ENCODE measurements at regions not wholly inside any gene's neighbourhood (a gene's known extent, or its start where the extent isn't known, plus 50 kb on each side); places are given as distances from the start of the nearest gene placed in this dataset.

GRCh38 chr22:48175721-48176120 is 1413.3 kb downstream of the TBC1D22A start:
- intact Hi-C loops (cut with DNase I): no loop called here
- Histone ChIP-seq H3K9me3 (no peaks in the 10 kb centered on the region), H3K4me3 (no peak overlapping the region), H3K27me3 (peaks cover 0 to 37% (median 0%) of the 10 kb centered on the region in 4 donors), H3K27ac (no peak overlapping the region), H3K36me3 (no peaks in the 10 kb centered on the region), H3K4me1 (no peaks in the 10 kb centered on the region)
- 64% methylated on average over 1 of the region's 2 CpGs; no CpG with 5 or more reads in 1 of the 2 donors for WGBS, 2 donors
- no peak for TF ChIP-seq POLR2A (IDR thresholded peaks at IDR 0.05)
- TF ChIP-seq, protein P1, sequence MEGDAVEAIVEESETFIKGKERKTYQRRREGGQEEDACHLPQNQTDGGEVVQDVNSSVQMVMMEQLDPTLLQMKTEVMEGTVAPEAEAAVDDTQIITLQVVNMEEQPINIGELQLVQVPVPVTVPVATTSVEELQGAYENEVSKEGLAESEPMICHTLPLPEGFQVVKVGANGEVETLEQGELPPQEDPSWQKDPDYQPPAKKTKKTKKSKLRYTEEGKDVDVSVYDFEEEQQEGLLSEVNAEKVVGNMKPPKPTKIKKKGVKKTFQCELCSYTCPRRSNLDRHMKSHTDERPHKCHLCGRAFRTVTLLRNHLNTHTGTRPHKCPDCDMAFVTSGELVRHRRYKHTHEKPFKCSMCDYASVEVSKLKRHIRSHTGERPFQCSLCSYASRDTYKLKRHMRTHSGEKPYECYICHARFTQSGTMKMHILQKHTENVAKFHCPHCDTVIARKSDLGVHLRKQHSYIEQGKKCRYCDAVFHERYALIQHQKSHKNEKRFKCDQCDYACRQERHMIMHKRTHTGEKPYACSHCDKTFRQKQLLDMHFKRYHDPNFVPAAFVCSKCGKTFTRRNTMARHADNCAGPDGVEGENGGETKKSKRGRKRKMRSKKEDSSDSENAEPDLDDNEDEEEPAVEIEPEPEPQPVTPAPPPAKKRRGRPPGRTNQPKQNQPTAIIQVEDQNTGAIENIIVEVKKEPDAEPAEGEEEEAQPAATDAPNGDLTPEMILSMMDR (IDR thresholded peaks at IDR 0.05): no peak
- no peak for DNase-seq

DNA sequence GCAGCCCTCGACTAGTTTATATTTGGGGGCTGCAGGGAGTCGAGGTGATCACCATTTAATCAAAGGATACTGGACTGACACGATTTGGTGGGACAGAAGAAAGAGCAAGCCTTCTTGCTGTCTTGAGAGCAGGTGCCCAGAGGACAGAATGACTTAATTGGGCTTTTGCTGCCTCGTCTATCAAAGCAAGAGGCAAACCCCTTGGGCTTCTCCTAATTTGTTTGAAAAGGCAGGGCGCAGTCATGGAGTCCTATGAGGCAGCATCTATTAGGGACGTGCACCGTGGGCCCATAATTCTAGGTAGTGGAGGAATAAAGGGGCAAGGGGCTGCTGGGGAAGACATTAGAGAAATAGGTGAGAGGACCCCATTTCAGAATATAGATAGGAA is 1411.3 kb downstream of the TBC1D22A start:
- H3K4me3 ChIP-seq: no peak overlapping the region
- intact Hi-C loops (cut with DNase I): no loop called here
- no peaks in the 10 kb centered on the region for H3K36me3 ChIP-seq
- peaks cover 0 to 37% (median 0%) of the 10 kb centered on the region in 4 donors for H3K27me3 ChIP-seq
- H3K27ac ChIP-seq: no peak overlapping the region
- no peaks in the 10 kb centered on the region for H3K9me3 ChIP-seq
- 56 to 57% methylated on average over 6 to 7 of the region's 7 CpGs for WGBS, 2 donors
- TF ChIP-seq, protein P1 (IDR thresholded peaks at IDR 0.05): no peak
- no peak for TF ChIP-seq POLR2A (IDR thresholded peaks at IDR 0.05)
- H3K4me1 ChIP-seq: no peaks in the 10 kb centered on the region
- no peak for DNase-seq

GRCh38 chr22:48173061-48173772 is 1410.8 kb downstream of the TBC1D22A start:
- Histone ChIP-seq H3K9me3 (no peaks in the 10 kb centered on the region), H3K27ac (no peak overlapping the region), H3K4me3 (no peak overlapping the region), H3K4me1 (no peaks in the 10 kb centered on the region), H3K27me3 (peaks cover 0 to 37% (median 0%) of the 10 kb centered on the region in 4 donors), H3K36me3 (no peaks in the 10 kb centered on the region)
- DNase-seq: no peak
- 45 to 69% methylated on average over 14 to 16 of the region's 19 CpGs for WGBS, 2 donors
- intact Hi-C loops (cut with DNase I): no loop called here
- TF ChIP-seq POLR2A (IDR thresholded peaks at IDR 0.05): no peak
- TF ChIP-seq, protein P1 (IDR thresholded peaks at IDR 0.05): no peak

GRCh38 chr22:48171271-48171691 is 1408.8 kb downstream of the TBC1D22A start:
- WGBS, 2 donors: 51 to 100% methylated on average over 3 of the region's 7 CpGs
- no peaks in the 10 kb centered on the region for H3K36me3 ChIP-seq
- no peak for DNase-seq
- no peak overlapping the region for H3K27ac ChIP-seq
- no peaks in the 10 kb centered on the region for H3K9me3 ChIP-seq
- TF ChIP-seq, protein P1 (IDR thresholded peaks at IDR 0.05): no peak
- TF ChIP-seq POLR2A (IDR thresholded peaks at IDR 0.05): no peak
- intact Hi-C loops (cut with DNase I): no loop called here
- H3K27me3 ChIP-seq: peaks cover 0 to 32% (median 0%) of the 10 kb centered on the region in 4 donors
- H3K4me3 ChIP-seq: no peak overlapping the region
- H3K4me1 ChIP-seq: no peaks in the 10 kb centered on the region

DNA sequence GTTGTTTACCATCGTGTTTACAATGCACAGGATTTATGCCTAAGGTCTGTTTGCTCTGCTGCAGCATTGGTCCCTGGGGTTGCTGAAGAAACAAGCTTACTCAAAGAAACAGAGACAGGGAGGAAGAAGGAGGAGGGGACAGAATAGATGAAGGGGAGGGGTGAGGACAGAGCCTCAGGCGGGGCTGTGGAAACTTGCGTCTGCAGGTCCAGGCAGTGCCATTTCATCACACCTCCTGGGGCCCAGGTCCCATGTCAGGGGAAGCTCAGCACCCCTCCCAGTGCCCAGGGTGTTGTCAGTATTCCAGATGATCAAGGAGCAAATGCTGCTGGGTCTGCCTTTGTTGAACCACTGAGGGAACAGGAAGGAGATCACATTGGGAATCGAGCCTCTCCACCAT is 1406.8 kb downstream of the TBC1D22A start:
- H3K9me3 ChIP-seq: no peaks in the 10 kb centered on the region
- H3K27me3 ChIP-seq: peaks cover 0 to 19% (median 0%) of the 10 kb centered on the region in 4 donors
- intact Hi-C loops (cut with DNase I): no loop called here
- H3K27ac ChIP-seq: no peak overlapping the region
- no peak for DNase-seq
- TF ChIP-seq, protein P1 (IDR thresholded peaks at IDR 0.05): no peak
- no peak for TF ChIP-seq POLR2A (IDR thresholded peaks at IDR 0.05)
- H3K36me3 ChIP-seq: no peaks in the 10 kb centered on the region
- WGBS, 2 donors: 40 to 42% methylated on average over 4 of the region's 4 CpGs
- H3K4me1 ChIP-seq: no peaks in the 10 kb centered on the region
- H3K4me3 ChIP-seq: no peak overlapping the region

All from esophagus squamous epithelium (tissue), 5 donors.